Activated naive CD4-positive, alpha-beta T cell treated with anti-CD3 and anti-CD28 coated beads for 36 hours (primary cell): ENCODE measurements at regions not wholly inside any gene's neighbourhood (a gene's known extent, or its start where the extent isn't known, plus 50 kb on each side); places are given as distances from the start of the nearest gene placed in this dataset.

ENCODE experiments used
- CTCF ChIA-PET: fragments of 350-600 bp; sonication (Branson Sonifier 250); formaldehyde crosslinking; loops from one replicate; lab custom pipeline; 2021; ENCODE audit warnings: antibody characterized with exemption; lab: Charles Lee
- DNase-seq: peaks from one replicate; pipeline ENCODE4 v3.0.0-alpha.2; 2020
- H3K27ac Mint-ChIP-seq: one replicate; pipeline ENCODE4 v1.8.0; 2021; ENCODE audit warnings: mild to moderate bottlenecking, mixed read lengths
- H3K27me3 Mint-ChIP-seq: one replicate; pipeline ENCODE4 v1.8.0; 2021; ENCODE audit warnings: low read depth, mixed read lengths
- H3K36me3 Mint-ChIP-seq: one replicate; pipeline ENCODE4 v1.8.0; 2021; ENCODE audit warnings: low read depth, mixed read lengths
- H3K4me1 Mint-ChIP-seq: one replicate; pipeline ENCODE4 v1.8.0; 2021; ENCODE audit warnings: low read depth, mixed read lengths
- H3K4me3 Mint-ChIP-seq: one replicate; pipeline ENCODE4 v1.8.0; 2021; ENCODE audit warnings: mild to moderate bottlenecking, moderate library complexity, mixed read lengths
- H3K9me3 Mint-ChIP-seq: one replicate; pipeline ENCODE4 v1.8.0; 2021; ENCODE audit warnings: mixed read lengths
- intact Hi-C: fragments of 100-400 bp; cut with micrococcal nuclease; formaldehyde crosslinking; loops from one replicate; pipeline ENCODE4 v1.15.1; 2023

GRCh38 chr13:34587576-34587975, 354.5 kb upstream of the NBEA start:
- no peaks in the 10 kb centered on the region for H3K9me3 Mint-ChIP-seq
- intact Hi-C loops: no loop called here
- no peak for DNase-seq
- H3K4me1 Mint-ChIP-seq: no peaks in the 10 kb centered on the region
- peaks cover 2% of the 10 kb centered on the region for H3K27me3 Mint-ChIP-seq
- H3K27ac Mint-ChIP-seq: no peak overlapping the region
- CTCF ChIA-PET: interaction anchor here (0.6 kb wide), 1 partner anchor 9 kb away, joined by 3 read pairs; no protein-coding TSS in a partner anchor
- H3K4me3 Mint-ChIP-seq: no peak overlapping the region
- H3K36me3 Mint-ChIP-seq: no peaks in the 10 kb centered on the region

GRCh38 chr13:34588362-34588761, 353.7 kb upstream of the NBEA start:
- H3K27me3 Mint-ChIP-seq: no peaks in the 10 kb centered on the region
- no peak overlapping the region for H3K4me3 Mint-ChIP-seq
- intact Hi-C loops: no loop called here
- CTCF ChIA-PET: interaction anchor here (0.6 kb wide), 1 partner anchor 8 kb away, joined by 3 read pairs; no protein-coding TSS in a partner anchor
- H3K36me3 Mint-ChIP-seq: no peaks in the 10 kb centered on the region
- no peaks in the 10 kb centered on the region for H3K9me3 Mint-ChIP-seq
- H3K27ac Mint-ChIP-seq: no peak overlapping the region
- no peaks in the 10 kb centered on the region for H3K4me1 Mint-ChIP-seq
- no peak for DNase-seq

- H3K27me3 Mint-ChIP-seq: peaks cover 2% of the 10 kb centered on the region
- no peaks in the 10 kb centered on the region for H3K4me1 Mint-ChIP-seq
- intact Hi-C loops: no loop called here
- H3K4me3 Mint-ChIP-seq: no peak overlapping the region
- no peak for DNase-seq
- H3K36me3 Mint-ChIP-seq: no peaks in the 10 kb centered on the region
- no peaks in the 10 kb centered on the region for H3K9me3 Mint-ChIP-seq
- no peak overlapping the region for H3K27ac Mint-ChIP-seq
- CTCF ChIA-PET: no interaction called here
Observed at GRCh38 chr13:34589581-34589980, 352.5 kb upstream of the NBEA start.

GRCh38 chr13:34591129-34591528, 350.9 kb upstream of the NBEA start:
- CTCF ChIA-PET: no interaction called here
- Mint-ChIP-seq H3K27me3 (peaks cover 3% of the 10 kb centered on the region), H3K36me3 (no peaks in the 10 kb centered on the region), H3K4me1 (no peaks in the 10 kb centered on the region), H3K4me3 (no peak overlapping the region), H3K9me3 (no peaks in the 10 kb centered on the region), H3K27ac (no peak overlapping the region)
- intact Hi-C loops: no loop called here
- DNase-seq: no peak

DNA sequence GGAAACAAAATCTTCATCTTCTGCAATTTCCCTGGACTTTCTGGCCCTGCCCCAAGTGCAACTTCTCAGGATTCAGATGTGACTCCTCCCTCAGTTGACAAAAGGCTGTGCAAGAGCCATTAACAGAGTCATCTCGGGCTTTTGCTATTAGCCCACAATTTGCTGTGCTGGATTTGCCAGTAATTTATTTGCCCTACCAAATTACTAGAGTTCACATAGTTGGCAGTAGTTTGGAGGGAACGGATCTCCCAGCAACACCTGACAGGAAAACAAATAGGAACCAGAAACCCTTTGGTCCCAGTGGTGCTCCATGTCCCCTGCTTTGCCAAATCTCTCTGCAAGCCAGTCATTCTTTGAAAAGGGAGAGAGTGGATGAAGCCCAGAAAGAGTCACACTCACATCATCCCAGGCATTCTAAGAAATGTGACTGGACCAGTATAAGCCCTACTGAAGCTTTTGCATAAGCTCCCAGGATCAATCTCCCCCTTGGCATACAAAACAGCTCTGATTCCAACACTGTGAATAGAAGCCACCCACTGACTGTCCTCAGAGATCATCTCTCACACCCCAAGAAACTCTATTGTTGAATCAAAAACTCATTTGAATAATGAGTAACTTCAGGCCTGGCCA, 350.1 kb upstream of the NBEA start:
- no peak for DNase-seq
- Mint-ChIP-seq H3K36me3 (no peaks in the 10 kb centered on the region), H3K27ac (no peak overlapping the region), H3K4me1 (no peaks in the 10 kb centered on the region), H3K27me3 (peaks cover 3% of the 10 kb centered on the region), H3K9me3 (no peaks in the 10 kb centered on the region), H3K4me3 (no peak overlapping the region)
- CTCF ChIA-PET: no interaction called here
- intact Hi-C loops: no loop called here

- intact Hi-C loops: no loop called here
- Mint-ChIP-seq H3K36me3 (no peaks in the 10 kb centered on the region), H3K27me3 (peaks cover 3% of the 10 kb centered on the region), H3K27ac (no peak overlapping the region), H3K9me3 (no peaks in the 10 kb centered on the region), H3K4me1 (no peaks in the 10 kb centered on the region), H3K4me3 (no peak overlapping the region)
- DNase-seq: no peak
- CTCF ChIA-PET: no interaction called here
Observed at GRCh38 chr13:34593658-34594057, 348.4 kb upstream of the NBEA start.

- intact Hi-C loops: no loop called here
- no peak overlapping the region for H3K27ac Mint-ChIP-seq
- CTCF ChIA-PET: no interaction called here
- H3K4me3 Mint-ChIP-seq: no peak overlapping the region
- no peaks in the 10 kb centered on the region for H3K36me3 Mint-ChIP-seq
- peaks cover 3% of the 10 kb centered on the region for H3K27me3 Mint-ChIP-seq
- no peaks in the 10 kb centered on the region for H3K9me3 Mint-ChIP-seq
- no peak for DNase-seq
- no peaks in the 10 kb centered on the region for H3K4me1 Mint-ChIP-seq
Observed at GRCh38 chr13:34594507-34594906, 347.6 kb upstream of the NBEA start.

- Mint-ChIP-seq H3K36me3 (no peaks in the 10 kb centered on the region), H3K4me3 (no peak overlapping the region), H3K9me3 (peaks cover 2% of the 10 kb centered on the region), H3K4me1 (no peaks in the 10 kb centered on the region), H3K27ac (no peak overlapping the region), H3K27me3 (no peaks in the 10 kb centered on the region)
- DNase-seq: no peak
- intact Hi-C loops: no loop called here
- CTCF ChIA-PET: no interaction called here
Observed at GRCh38 chr13:34608331-34608730, 333.7 kb upstream of the NBEA start.

DNA sequence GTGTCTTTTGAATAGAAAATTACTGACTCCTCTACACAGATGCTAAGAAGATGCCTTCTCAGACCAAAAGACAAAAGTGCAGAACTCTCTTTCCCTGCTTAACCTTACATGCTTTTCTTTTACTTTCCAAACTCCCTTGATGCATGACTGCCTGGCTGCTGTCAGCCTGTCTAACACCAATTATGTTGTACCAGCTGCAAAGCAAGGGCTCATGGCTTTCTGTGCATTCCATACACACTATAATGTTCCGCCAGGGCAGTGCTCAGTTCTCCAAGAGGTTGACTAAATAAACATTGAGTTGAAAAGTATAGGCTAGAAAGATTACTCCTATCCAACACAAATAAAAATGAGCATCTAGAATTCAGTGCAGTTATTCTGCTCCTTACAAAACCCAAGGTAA, 330.4 kb upstream of the NBEA start:
- no peaks in the 10 kb centered on the region for H3K36me3 Mint-ChIP-seq
- H3K9me3 Mint-ChIP-seq: no peaks in the 10 kb centered on the region
- CTCF ChIA-PET: no interaction called here
- no peak overlapping the region for H3K4me3 Mint-ChIP-seq
- H3K27me3 Mint-ChIP-seq: peaks cover 2% of the 10 kb centered on the region
- intact Hi-C loops: no loop called here
- DNase-seq: no peak
- H3K27ac Mint-ChIP-seq: no peak overlapping the region
- H3K4me1 Mint-ChIP-seq: no peaks in the 10 kb centered on the region

- intact Hi-C loops: no loop called here
- Mint-ChIP-seq H3K27ac (no peak overlapping the region), H3K27me3 (peaks cover 2% of the 10 kb centered on the region), H3K9me3 (no peaks in the 10 kb centered on the region), H3K4me1 (no peaks in the 10 kb centered on the region), H3K4me3 (no peak overlapping the region), H3K36me3 (no peaks in the 10 kb centered on the region)
- CTCF ChIA-PET: no interaction called here
- DNase-seq: no peak
Observed at GRCh38 chr13:34617473-34618083, 324.5 kb upstream of the NBEA start.

- Mint-ChIP-seq H3K36me3 (no peaks in the 10 kb centered on the region), H3K4me1 (no peaks in the 10 kb centered on the region), H3K4me3 (no peak overlapping the region), H3K9me3 (no peaks in the 10 kb centered on the region), H3K27me3 (peaks cover 2% of the 10 kb centered on the region), H3K27ac (peak overlapping the region; percentile 8)
- intact Hi-C loops: no loop called here
- CTCF ChIA-PET: no interaction called here
- DNase-seq: no peak
Observed at GRCh38 chr13:34618654-34619053, 323.4 kb upstream of the NBEA start.

DNA sequence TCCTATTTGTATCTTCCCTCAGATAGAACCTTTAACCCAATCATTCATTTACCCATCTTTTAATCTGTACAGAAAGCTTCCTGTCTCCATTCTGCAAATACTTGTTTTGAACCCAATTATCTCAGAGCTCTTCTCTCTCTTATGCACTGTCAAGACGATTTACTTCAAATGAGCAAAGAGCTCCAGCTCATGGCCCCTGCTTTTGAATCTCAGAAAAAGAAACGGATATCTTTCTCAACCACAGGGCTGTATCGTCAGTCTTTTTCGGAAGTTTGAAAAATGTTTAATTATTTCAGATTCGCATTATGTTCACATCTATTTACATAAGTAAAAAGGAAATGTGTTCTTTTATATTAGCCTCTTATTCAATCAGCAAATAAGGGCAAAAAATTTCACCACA, 322.7 kb upstream of the NBEA start:
- H3K9me3 Mint-ChIP-seq: no peaks in the 10 kb centered on the region
- H3K27ac Mint-ChIP-seq: no peak overlapping the region
- no peaks in the 10 kb centered on the region for H3K36me3 Mint-ChIP-seq
- CTCF ChIA-PET: no interaction called here
- DNase-seq: no peak
- no peak overlapping the region for H3K4me3 Mint-ChIP-seq
- H3K27me3 Mint-ChIP-seq: peaks cover 2% of the 10 kb centered on the region
- H3K4me1 Mint-ChIP-seq: no peaks in the 10 kb centered on the region
- intact Hi-C loops: no loop called here

GRCh38 chr13:34620074-34620850, 321.8 kb upstream of the NBEA start:
- Mint-ChIP-seq H3K36me3 (no peaks in the 10 kb centered on the region), H3K9me3 (no peaks in the 10 kb centered on the region), H3K4me3 (no peak overlapping the region), H3K27me3 (no peaks in the 10 kb centered on the region), H3K27ac (no peak overlapping the region), H3K4me1 (no peaks in the 10 kb centered on the region)
- no peak for DNase-seq
- intact Hi-C loops: no loop called here
- CTCF ChIA-PET: no interaction called here
